ENCODE measurements at regions not wholly inside any gene's neighbourhood (a gene's known extent, or its start where the extent isn't known, plus 50 kb on each side); places are given as distances from the start of the nearest gene placed in this dataset.

DNA sequence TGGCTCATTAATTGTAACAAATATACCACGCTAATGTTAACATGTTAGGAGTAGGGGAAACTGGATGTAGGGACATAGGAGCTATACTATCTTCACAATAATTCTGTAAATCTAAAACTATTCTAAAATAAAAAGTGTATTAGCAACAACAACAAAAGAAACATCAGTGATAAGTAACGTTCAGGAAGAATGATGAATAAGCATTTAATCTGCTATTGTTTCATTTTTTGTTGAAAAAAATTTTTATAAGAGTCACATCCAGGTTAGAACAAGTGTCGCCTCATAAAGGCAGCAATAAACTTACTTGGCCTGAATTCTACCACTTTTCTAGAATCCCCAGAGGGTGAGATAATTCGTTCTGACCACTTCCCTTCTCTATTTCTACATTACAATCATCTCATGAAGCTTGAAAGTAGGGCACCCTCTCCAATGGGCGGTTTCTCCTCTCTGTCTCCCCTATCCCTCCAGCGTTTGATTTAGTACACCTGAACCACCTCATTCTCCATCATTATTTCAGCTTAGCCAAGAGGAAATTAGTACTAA lies 253.1 kb upstream of the IPO5 start:
- no peak overlapping the region for H2AFZ ChIP-seq
- no peak overlapping the region for H3K4me3 ChIP-seq
- no peaks in the 10 kb centered on the region for H3K36me3 ChIP-seq (replicated peaks; ENCODE audit: insufficient read depth, low read depth)
- H3K9me2 ChIP-seq (replicated peaks; ENCODE audit: insufficient read depth) = no peaks in the 10 kb centered on the region
- no peaks in the 10 kb centered on the region for H3K79me2 ChIP-seq
- H3K4me1 ChIP-seq (ENCODE audit: insufficient read depth) = no peaks in the 10 kb centered on the region
- H3K27ac ChIP-seq = no peak overlapping the region
- no peaks in the 10 kb centered on the region for H4K20me1 ChIP-seq (ENCODE audit: insufficient read depth, poor library complexity, severe bottlenecking)
- TF ChIP-seq, protein P1, sequence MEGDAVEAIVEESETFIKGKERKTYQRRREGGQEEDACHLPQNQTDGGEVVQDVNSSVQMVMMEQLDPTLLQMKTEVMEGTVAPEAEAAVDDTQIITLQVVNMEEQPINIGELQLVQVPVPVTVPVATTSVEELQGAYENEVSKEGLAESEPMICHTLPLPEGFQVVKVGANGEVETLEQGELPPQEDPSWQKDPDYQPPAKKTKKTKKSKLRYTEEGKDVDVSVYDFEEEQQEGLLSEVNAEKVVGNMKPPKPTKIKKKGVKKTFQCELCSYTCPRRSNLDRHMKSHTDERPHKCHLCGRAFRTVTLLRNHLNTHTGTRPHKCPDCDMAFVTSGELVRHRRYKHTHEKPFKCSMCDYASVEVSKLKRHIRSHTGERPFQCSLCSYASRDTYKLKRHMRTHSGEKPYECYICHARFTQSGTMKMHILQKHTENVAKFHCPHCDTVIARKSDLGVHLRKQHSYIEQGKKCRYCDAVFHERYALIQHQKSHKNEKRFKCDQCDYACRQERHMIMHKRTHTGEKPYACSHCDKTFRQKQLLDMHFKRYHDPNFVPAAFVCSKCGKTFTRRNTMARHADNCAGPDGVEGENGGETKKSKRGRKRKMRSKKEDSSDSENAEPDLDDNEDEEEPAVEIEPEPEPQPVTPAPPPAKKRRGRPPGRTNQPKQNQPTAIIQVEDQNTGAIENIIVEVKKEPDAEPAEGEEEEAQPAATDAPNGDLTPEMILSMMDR (IDR thresholded peaks at IDR 0.05; ENCODE audit: poor library complexity) = no peak
- TF ChIP-seq EZH2phosphoT487 (IDR thresholded peaks at IDR 0.05; ENCODE audit: low read depth, severe bottlenecking, unreplicated experiment) (no peak), EZH2 (IDR thresholded peaks at IDR 0.05; ENCODE audit: borderline replicate concordance) (no peak)
- H3K4me2 ChIP-seq = no peak overlapping the region
- DNase-seq (ENCODE audit: low spot score) = no peak
- H3K9me3 ChIP-seq (ENCODE audit: low read depth) = no peaks in the 10 kb centered on the region
- whole genome bisulfite sequencing (ENCODE audit: low lambda C conversion rate, missing lambda C conversion rate) = 82% methylated on average over 6 of the region's 6 CpGs
- no peaks in the 10 kb centered on the region for H3K27me3 ChIP-seq

DNA sequence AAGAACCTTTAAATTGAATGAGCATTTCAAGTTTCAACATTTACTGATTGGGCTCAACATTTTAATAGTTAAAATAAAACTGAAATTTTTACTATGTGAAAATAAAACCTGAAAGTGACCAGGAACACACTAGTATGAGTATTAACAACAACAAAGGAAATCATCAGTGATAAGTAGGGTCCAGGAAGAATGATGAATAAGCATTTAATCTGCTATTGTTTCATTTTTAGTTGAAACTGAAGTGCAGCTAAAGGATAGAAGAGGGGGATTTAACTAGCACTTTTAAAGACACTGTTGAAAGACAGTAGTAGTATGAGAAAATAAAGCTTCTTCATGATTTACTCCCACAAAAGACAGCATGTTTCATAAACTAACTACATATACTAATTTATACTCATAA lies 250.9 kb upstream of the IPO5 start:
- H3K36me3 ChIP-seq (replicated peaks; ENCODE audit: insufficient read depth, low read depth) = no peaks in the 10 kb centered on the region
- no peaks in the 10 kb centered on the region for H3K9me3 ChIP-seq (ENCODE audit: low read depth)
- no peak for TF ChIP-seq EZH2phosphoT487 (IDR thresholded peaks at IDR 0.05; ENCODE audit: low read depth, severe bottlenecking, unreplicated experiment)
- TF ChIP-seq EZH2 (IDR thresholded peaks at IDR 0.05; ENCODE audit: borderline replicate concordance) = no peak
- TF ChIP-seq, protein P1 (IDR thresholded peaks at IDR 0.05; ENCODE audit: poor library complexity) = no peak
- DNase-seq (ENCODE audit: low spot score) = no peak
- no peaks in the 10 kb centered on the region for H4K20me1 ChIP-seq (ENCODE audit: insufficient read depth, poor library complexity, severe bottlenecking)
- no peaks in the 10 kb centered on the region for H3K4me1 ChIP-seq (ENCODE audit: insufficient read depth)
- H3K27me3 ChIP-seq = no peaks in the 10 kb centered on the region
- no peak overlapping the region for H2AFZ ChIP-seq
- no peaks in the 10 kb centered on the region for H3K79me2 ChIP-seq
- no peak overlapping the region for H3K4me3 ChIP-seq
- no peak overlapping the region for H3K27ac ChIP-seq
- no peak overlapping the region for H3K4me2 ChIP-seq
- H3K9me2 ChIP-seq (replicated peaks; ENCODE audit: insufficient read depth) = no peaks in the 10 kb centered on the region

DNA sequence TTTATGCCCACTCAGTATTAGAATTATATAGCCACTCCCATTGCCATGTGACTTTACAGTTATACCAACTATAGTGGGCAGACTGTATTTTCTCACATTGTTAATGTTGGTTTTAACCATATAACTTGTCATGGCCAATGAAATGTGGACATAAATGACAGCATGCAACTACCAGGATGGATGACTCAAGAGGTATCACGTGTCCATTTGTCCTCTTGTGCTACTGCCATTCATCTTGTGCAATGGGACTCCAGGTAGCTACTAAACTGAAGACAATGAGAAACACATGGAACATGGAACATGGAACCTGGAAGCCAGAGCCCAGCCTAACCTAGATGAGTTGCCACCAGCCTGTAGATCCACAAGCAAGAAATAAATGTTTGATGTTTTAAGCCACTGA lies 242.7 kb upstream of the IPO5 start:
- 74% methylated on average over 1 of the region's 1 CpG for WGBS (ENCODE audit: low lambda C conversion rate, missing lambda C conversion rate)
- no peaks in the 10 kb centered on the region for H3K4me1 ChIP-seq (ENCODE audit: insufficient read depth)
- no peak overlapping the region for H2AFZ ChIP-seq
- H3K9me2 ChIP-seq (replicated peaks; ENCODE audit: insufficient read depth) = no peaks in the 10 kb centered on the region
- H3K4me2 ChIP-seq = no peak overlapping the region
- H3K27ac ChIP-seq = no peak overlapping the region
- no peak for DNase-seq (ENCODE audit: low spot score)
- H3K9me3 ChIP-seq (ENCODE audit: low read depth) = no peaks in the 10 kb centered on the region
- no peaks in the 10 kb centered on the region for H3K36me3 ChIP-seq (replicated peaks; ENCODE audit: insufficient read depth, low read depth)
- H3K27me3 ChIP-seq = no peaks in the 10 kb centered on the region
- TF ChIP-seq EZH2 (IDR thresholded peaks at IDR 0.05; ENCODE audit: borderline replicate concordance) (no peak), EZH2phosphoT487 (IDR thresholded peaks at IDR 0.05; ENCODE audit: low read depth, severe bottlenecking, unreplicated experiment) (no peak)
- TF ChIP-seq, protein P1 (IDR thresholded peaks at IDR 0.05; ENCODE audit: poor library complexity) = no peak
- no peak overlapping the region for H3K4me3 ChIP-seq
- H3K79me2 ChIP-seq = no peaks in the 10 kb centered on the region
- no peaks in the 10 kb centered on the region for H4K20me1 ChIP-seq (ENCODE audit: insufficient read depth, poor library complexity, severe bottlenecking)

DNA sequence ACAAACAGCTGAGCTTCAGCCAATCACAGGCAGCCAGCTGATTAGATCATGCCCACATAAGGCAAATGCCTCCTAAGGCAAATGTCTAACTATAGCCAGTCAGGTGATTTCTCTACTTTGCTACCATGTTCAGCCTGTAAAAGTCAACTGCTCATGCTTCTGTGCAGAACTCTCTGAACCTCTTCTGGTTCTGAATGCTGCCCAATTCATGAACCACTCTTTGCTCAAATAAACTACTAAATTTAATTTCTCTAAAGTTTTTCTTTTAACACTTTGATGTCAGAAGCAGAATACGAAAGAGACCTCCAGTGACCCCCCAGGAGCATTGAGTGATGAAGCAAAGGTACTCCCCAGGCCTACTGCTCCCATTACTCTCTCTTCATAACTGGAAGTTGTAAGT lies 240.7 kb upstream of the IPO5 start:
- Histone ChIP-seq H3K9me2 (replicated peaks; ENCODE audit: insufficient read depth) (no peaks in the 10 kb centered on the region), H3K9me3 (ENCODE audit: low read depth) (no peaks in the 10 kb centered on the region), H3K4me1 (ENCODE audit: insufficient read depth) (no peaks in the 10 kb centered on the region), H3K36me3 (replicated peaks; ENCODE audit: insufficient read depth, low read depth) (no peaks in the 10 kb centered on the region), H3K4me2 (no peak overlapping the region), H3K79me2 (no peaks in the 10 kb centered on the region), H2AFZ (no peak overlapping the region), H3K27ac (no peak overlapping the region), H3K4me3 (no peak overlapping the region), H3K27me3 (no peaks in the 10 kb centered on the region), H4K20me1 (ENCODE audit: insufficient read depth, poor library complexity, severe bottlenecking) (no peaks in the 10 kb centered on the region)
- TF ChIP-seq EZH2 (IDR thresholded peaks at IDR 0.05; ENCODE audit: borderline replicate concordance) (no peak), EZH2phosphoT487 (IDR thresholded peaks at IDR 0.05; ENCODE audit: low read depth, severe bottlenecking, unreplicated experiment) (no peak)
- TF ChIP-seq, protein P1 (IDR thresholded peaks at IDR 0.05; ENCODE audit: poor library complexity) = no peak
- 77% methylated on average over 1 of the region's 1 CpG for WGBS (ENCODE audit: low lambda C conversion rate, missing lambda C conversion rate)
- DNase-seq (ENCODE audit: low spot score) = no peak

Measured in hepatocyte (in vitro differentiated cells).